Hepatocyte (in vitro differentiated cells): ENCODE measurements at regions not wholly inside any gene's neighbourhood (a gene's known extent, or its start where the extent isn't known, plus 50 kb on each side); places are given as distances from the start of the nearest gene placed in this dataset.

Experiments
- EZH2 ChIP-seq: fragments of 200-600 bp; sonication (generic); IDR thresholded peaks from 2 replicates; pipeline ENCODE4 v1.6.1; 2016; ENCODE audit warnings: antibody characterized with exemption, mild to moderate bottlenecking, borderline replicate concordance
- TF ChIP-seq, protein P1 (sequence below): fragments of 200-600 bp; sonication (generic); IDR thresholded peaks from 2 replicates; pipeline ENCODE4 v1.5.1; 2016; ENCODE audit warnings: antibody characterized with exemption, mild to moderate bottlenecking; ENCODE audit not compliant: poor library complexity

DNA sequence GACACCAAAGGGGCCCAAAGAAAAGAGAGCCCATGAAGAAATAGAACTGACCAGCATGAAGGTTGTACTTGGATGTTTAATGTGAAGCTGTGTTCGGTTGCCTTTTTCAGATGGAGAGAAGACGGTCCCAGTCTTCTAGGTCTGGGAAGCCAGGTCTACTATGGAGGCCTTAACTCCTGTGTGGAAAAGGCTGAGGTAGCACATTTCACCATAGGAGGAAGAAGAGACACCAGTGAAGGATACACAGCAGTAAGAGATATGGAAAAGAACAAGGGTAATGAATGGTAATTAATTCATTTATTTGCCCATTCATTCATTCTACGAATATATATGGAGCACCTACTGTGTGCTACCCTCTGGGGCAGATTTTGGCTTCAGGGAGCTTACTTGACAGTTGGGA lies 151.6 kb upstream of the PLEKHG7 start:
- no peak for TF ChIP-seq EZH2
- TF ChIP-seq, protein P1, sequence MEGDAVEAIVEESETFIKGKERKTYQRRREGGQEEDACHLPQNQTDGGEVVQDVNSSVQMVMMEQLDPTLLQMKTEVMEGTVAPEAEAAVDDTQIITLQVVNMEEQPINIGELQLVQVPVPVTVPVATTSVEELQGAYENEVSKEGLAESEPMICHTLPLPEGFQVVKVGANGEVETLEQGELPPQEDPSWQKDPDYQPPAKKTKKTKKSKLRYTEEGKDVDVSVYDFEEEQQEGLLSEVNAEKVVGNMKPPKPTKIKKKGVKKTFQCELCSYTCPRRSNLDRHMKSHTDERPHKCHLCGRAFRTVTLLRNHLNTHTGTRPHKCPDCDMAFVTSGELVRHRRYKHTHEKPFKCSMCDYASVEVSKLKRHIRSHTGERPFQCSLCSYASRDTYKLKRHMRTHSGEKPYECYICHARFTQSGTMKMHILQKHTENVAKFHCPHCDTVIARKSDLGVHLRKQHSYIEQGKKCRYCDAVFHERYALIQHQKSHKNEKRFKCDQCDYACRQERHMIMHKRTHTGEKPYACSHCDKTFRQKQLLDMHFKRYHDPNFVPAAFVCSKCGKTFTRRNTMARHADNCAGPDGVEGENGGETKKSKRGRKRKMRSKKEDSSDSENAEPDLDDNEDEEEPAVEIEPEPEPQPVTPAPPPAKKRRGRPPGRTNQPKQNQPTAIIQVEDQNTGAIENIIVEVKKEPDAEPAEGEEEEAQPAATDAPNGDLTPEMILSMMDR = no peak
